Heart left ventricle (tissue), 13 donors: ENCODE measurements at regions not wholly inside any gene's neighbourhood (a gene's known extent, or its start where the extent isn't known, plus 50 kb on each side); places are given as distances from the start of the nearest gene placed in this dataset.

ENCODE experiments used
- POLR2A ChIP-seq, 2 donors: fragments of 450-650 bp; IDR thresholded peaks; one replicate each; pipeline ENCODE4 v1.6.1; 2017; ENCODE audit warnings: antibody characterized with exemption in 2 of 2, mild to moderate bottlenecking in 2 of 2, moderate library complexity in 2 of 2
- TF ChIP-seq, protein P1 (sequence below), 12 donors: fragments of 200-600 bp; sonication (generic) in 4 of 12; IDR thresholded peaks; one replicate each; pipeline versions ENCODE4 v1.5.0 to v1.8.0; 2018 to 2022; ENCODE audit warnings: antibody characterized with exemption in 12 of 12, mild to moderate bottlenecking in 5 of 12
- donor health status: ischemic (EF 13 %, LVEDD 7.1; RV severe dilation, severe dysfunction).
- donor health status: DM: no; HTN: yes; CAD: no.
- donor health status: DM: no; HTN: no; CAD: no.
- donor health status: ischemic (EF 25% LVEDD 6.9; RV normal size, moderate dysfunction).
- donor health status: ischemic (EF 25% LVEDD 5.7; RV mildly dilated, moderate dysfunction).
- donor health status: ischemic (EF 35%, LVEDD 5.7; RV mildly dilated, moderate dysfunction).
- donor health status: nonischemic (EF 11% LVEDD 7.7; RV severe dilation, severe dysfunction).
- donor health status: DM: yes; HTN: yes; CAD: no.
- donor health status: PGD.
- donor health status: ischemic (EF 29% LVEDD 5.4; RV normal size, mild dysfunction).
- donor health status: nonischemic (EF 23%, LVEDD 6.1; RV moderate dilation, normal function).

DNA sequence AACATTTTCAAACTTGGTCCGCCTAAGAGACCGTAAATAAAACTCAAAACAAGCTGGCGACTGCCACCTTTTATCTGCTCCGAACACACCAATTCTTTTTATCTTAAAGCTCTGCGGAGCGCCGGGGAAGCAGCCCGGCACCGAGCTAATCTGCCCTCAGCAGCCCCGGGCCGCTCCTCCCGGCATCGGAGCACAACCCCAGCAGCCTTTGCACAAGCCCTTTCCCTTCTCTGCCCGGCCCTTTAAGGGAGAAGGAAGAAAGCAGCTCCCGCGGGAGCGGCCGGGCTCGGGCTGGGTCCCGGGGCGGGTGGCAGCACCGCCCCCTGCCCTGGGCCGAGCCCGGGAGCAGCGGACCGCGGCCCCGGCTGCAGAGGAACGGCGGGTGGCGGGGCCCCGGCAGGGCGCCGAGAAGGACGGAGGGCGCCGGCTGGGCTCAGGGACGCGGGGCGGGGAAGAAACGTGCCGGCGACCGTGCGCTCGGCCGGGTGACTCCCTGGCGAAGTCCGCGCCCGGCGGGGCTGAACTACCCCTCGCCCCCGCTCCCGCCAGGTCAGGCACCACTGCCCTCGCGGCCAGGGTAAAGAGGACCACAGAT is 133.6 kb upstream of the C11orf58 start:
- no peak for TF ChIP-seq POLR2A (IDR thresholded peaks at IDR 0.05)
- TF ChIP-seq, protein P1, sequence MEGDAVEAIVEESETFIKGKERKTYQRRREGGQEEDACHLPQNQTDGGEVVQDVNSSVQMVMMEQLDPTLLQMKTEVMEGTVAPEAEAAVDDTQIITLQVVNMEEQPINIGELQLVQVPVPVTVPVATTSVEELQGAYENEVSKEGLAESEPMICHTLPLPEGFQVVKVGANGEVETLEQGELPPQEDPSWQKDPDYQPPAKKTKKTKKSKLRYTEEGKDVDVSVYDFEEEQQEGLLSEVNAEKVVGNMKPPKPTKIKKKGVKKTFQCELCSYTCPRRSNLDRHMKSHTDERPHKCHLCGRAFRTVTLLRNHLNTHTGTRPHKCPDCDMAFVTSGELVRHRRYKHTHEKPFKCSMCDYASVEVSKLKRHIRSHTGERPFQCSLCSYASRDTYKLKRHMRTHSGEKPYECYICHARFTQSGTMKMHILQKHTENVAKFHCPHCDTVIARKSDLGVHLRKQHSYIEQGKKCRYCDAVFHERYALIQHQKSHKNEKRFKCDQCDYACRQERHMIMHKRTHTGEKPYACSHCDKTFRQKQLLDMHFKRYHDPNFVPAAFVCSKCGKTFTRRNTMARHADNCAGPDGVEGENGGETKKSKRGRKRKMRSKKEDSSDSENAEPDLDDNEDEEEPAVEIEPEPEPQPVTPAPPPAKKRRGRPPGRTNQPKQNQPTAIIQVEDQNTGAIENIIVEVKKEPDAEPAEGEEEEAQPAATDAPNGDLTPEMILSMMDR (IDR thresholded peaks at IDR 0.05), result peak in 1 of 12 donors; percentile 4
